ENCODE measurements at regions not wholly inside any gene's neighbourhood (a gene's known extent, or its start where the extent isn't known, plus 50 kb on each side); places are given as distances from the start of the nearest gene placed in this dataset.

DNA sequence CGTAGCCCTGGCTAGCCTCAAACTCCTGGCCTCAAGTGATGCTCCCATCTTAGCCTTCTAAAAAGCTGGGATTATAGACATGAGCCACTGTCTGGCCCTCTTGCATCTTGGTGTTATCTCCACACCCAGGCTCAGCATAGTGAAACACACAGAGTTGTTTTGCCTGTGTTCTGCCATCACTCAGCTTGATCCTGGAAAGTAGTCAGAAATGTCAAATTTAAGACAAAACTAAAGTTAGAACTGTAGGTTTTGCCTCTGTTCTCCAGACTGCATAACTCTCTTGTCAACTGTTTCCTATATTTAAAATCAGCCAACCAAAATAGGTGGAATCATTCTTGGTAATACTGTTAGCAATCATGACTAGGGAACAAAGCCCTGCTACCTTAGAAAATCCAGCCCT is 72.1 kb upstream of the GULP1 start:
- Histone ChIP-seq H3K9ac (ENCODE audit: low read depth in 1 of 2, low read length in 2 of 2) (no peak overlapping the region), H3K36me3 (ENCODE audit: control insufficient read depth in 4 of 4, insufficient read depth in 3 of 4, low read depth in 1 of 4, low read length in 3 of 4) (no peaks in the 10 kb centered on the region), H3K27ac (ENCODE audit: low read depth in 1 of 2, low read length in 2 of 2) (no peak overlapping the region), H3K4me1 (ENCODE audit: control insufficient read depth in 4 of 4, insufficient read depth in 4 of 4, low read length in 3 of 4) (no peaks in the 10 kb centered on the region), H3K4me3 (ENCODE audit: low read depth in 1 of 3, low read length in 3 of 3) (no peak overlapping the region), H3K9me3 (ENCODE audit: control insufficient read depth in 4 of 4, low read length in 3 of 4) (no peaks in the 10 kb centered on the region), H3K27me3 (ENCODE audit: control insufficient read depth in 4 of 4, insufficient read depth in 4 of 4, low read length in 3 of 4) (no peaks in the 10 kb centered on the region)
- 82% methylated on average over 1 of the region's 1 CpG for WGBS
- TF ChIP-seq, protein P1, sequence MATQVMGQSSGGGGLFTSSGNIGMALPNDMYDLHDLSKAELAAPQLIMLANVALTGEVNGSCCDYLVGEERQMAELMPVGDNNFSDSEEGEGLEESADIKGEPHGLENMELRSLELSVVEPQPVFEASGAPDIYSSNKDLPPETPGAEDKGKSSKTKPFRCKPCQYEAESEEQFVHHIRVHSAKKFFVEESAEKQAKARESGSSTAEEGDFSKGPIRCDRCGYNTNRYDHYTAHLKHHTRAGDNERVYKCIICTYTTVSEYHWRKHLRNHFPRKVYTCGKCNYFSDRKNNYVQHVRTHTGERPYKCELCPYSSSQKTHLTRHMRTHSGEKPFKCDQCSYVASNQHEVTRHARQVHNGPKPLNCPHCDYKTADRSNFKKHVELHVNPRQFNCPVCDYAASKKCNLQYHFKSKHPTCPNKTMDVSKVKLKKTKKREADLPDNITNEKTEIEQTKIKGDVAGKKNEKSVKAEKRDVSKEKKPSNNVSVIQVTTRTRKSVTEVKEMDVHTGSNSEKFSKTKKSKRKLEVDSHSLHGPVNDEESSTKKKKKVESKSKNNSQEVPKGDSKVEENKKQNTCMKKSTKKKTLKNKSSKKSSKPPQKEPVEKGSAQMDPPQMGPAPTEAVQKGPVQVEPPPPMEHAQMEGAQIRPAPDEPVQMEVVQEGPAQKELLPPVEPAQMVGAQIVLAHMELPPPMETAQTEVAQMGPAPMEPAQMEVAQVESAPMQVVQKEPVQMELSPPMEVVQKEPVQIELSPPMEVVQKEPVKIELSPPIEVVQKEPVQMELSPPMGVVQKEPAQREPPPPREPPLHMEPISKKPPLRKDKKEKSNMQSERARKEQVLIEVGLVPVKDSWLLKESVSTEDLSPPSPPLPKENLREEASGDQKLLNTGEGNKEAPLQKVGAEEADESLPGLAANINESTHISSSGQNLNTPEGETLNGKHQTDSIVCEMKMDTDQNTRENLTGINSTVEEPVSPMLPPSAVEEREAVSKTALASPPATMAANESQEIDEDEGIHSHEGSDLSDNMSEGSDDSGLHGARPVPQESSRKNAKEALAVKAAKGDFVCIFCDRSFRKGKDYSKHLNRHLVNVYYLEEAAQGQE (IDR thresholded peaks at IDR 0.05), result no peak
- DNase-seq (ENCODE audit: low spot score), result no peak

DNA sequence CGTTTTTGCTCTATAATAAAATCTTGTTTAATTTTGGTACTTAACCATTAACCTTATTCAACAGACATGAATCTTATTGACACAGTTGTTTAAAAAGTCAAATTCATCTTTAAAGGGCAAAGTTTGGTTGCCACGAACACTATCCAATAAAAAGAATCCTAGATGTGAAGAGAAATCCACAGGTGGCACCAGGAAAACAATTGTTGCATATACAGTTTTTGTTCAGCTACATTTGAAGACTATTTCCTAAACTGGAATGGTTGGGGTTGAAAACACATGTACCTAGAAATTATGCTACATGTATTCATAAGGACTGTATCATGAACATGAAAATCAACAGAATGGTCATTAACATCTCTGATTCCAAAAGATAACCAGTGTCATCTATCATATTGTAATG is 71.1 kb upstream of the GULP1 start:
- no peak overlapping the region for H3K27ac ChIP-seq (ENCODE audit: low read depth in 1 of 2, low read length in 2 of 2)
- no peak overlapping the region for H3K4me3 ChIP-seq (ENCODE audit: low read depth in 1 of 3, low read length in 3 of 3)
- no peaks in the 10 kb centered on the region for H3K4me1 ChIP-seq (ENCODE audit: control insufficient read depth in 4 of 4, insufficient read depth in 4 of 4, low read length in 3 of 4)
- no peak for DNase-seq (ENCODE audit: low spot score)
- TF ChIP-seq, protein P2, sequence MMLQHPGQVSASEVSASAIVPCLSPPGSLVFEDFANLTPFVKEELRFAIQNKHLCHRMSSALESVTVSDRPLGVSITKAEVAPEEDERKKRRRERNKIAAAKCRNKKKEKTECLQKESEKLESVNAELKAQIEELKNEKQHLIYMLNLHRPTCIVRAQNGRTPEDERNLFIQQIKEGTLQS (IDR thresholded peaks at IDR 0.05), result no peak
- no peak for TF ChIP-seq HNF4A (conservative IDR thresholded peaks at IDR 0.05)
- no peak for TF ChIP-seq FOXA1 (IDR thresholded peaks at IDR 0.05)
- no peak for TF ChIP-seq JUND (IDR thresholded peaks at IDR 0.05)
- no peaks in the 10 kb centered on the region for H3K27me3 ChIP-seq (ENCODE audit: control insufficient read depth in 4 of 4, insufficient read depth in 4 of 4, low read length in 3 of 4)
- 73% methylated on average over 2 of the region's 2 CpGs for WGBS
- H3K36me3 ChIP-seq (ENCODE audit: control insufficient read depth in 4 of 4, insufficient read depth in 3 of 4, low read depth in 1 of 4, low read length in 3 of 4), result no peaks in the 10 kb centered on the region
- H3K9ac ChIP-seq (ENCODE audit: low read depth in 1 of 2, low read length in 2 of 2), result no peak overlapping the region
- H3K9me3 ChIP-seq (ENCODE audit: control insufficient read depth in 4 of 4, low read length in 3 of 4), result no peaks in the 10 kb centered on the region

DNA sequence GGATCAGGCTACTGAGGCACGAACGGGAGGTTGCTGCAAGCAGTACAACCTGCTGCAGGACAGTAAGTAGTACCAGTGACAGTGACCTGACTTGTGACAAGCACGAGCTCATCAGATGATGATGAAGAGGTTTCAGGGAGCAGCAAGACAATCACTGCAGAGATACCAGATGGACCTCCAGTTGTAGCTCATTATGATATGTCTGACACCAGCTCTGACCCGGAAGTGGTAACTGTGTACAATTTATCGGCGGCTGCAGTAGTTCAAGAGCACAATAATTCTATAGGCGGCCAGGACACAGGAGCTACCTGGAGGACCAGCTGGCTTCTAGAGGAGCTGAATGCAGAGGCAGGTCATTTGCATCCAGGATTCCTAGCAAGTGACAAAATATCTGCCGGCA is 64.0 kb upstream of the GULP1 start:
- Histone ChIP-seq H3K27me3 (ENCODE audit: control insufficient read depth in 4 of 4, insufficient read depth in 4 of 4, low read length in 3 of 4) (peaks cover 0 to 4% (median 0%) of the 10 kb centered on the region in 4 donors), H3K9ac (ENCODE audit: low read depth in 1 of 2, low read length in 2 of 2) (no peak overlapping the region), H3K27ac (ENCODE audit: low read depth in 1 of 2, low read length in 2 of 2) (no peak overlapping the region), H3K9me3 (ENCODE audit: control insufficient read depth in 4 of 4, low read length in 3 of 4) (no peaks in the 10 kb centered on the region), H3K4me1 (ENCODE audit: control insufficient read depth in 4 of 4, insufficient read depth in 4 of 4, low read length in 3 of 4) (no peaks in the 10 kb centered on the region), H3K36me3 (ENCODE audit: control insufficient read depth in 4 of 4, insufficient read depth in 3 of 4, low read depth in 1 of 4, low read length in 3 of 4) (no peaks in the 10 kb centered on the region), H3K4me3 (ENCODE audit: low read depth in 1 of 3, low read length in 3 of 3) (no peak overlapping the region)
- DNase-seq (ENCODE audit: low spot score), result no peak
- TF ChIP-seq, protein P3, sequence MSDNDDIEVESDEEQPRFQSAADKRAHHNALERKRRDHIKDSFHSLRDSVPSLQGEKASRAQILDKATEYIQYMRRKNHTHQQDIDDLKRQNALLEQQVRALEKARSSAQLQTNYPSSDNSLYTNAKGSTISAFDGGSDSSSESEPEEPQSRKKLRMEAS (IDR thresholded peaks at IDR 0.05), result no peak
- TF ChIP-seq, protein P1 (IDR thresholded peaks at IDR 0.05), result no peak
- TF ChIP-seq SP1 (IDR thresholded peaks at IDR 0.05) (no peak), HNF4A (conservative IDR thresholded peaks at IDR 0.05) (no peak)
- TF ChIP-seq, protein P4, sequence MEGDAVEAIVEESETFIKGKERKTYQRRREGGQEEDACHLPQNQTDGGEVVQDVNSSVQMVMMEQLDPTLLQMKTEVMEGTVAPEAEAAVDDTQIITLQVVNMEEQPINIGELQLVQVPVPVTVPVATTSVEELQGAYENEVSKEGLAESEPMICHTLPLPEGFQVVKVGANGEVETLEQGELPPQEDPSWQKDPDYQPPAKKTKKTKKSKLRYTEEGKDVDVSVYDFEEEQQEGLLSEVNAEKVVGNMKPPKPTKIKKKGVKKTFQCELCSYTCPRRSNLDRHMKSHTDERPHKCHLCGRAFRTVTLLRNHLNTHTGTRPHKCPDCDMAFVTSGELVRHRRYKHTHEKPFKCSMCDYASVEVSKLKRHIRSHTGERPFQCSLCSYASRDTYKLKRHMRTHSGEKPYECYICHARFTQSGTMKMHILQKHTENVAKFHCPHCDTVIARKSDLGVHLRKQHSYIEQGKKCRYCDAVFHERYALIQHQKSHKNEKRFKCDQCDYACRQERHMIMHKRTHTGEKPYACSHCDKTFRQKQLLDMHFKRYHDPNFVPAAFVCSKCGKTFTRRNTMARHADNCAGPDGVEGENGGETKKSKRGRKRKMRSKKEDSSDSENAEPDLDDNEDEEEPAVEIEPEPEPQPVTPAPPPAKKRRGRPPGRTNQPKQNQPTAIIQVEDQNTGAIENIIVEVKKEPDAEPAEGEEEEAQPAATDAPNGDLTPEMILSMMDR (IDR thresholded peaks at IDR 0.05; ENCODE audit: low read depth, low read length, missing input control), result no peak
- 85% methylated on average over 8 of the region's 8 CpGs for WGBS

Data from liver (tissue), 8 donors.